ENCODE measurements at regions not wholly inside any gene's neighbourhood (a gene's known extent, or its start where the extent isn't known, plus 50 kb on each side); places are given as distances from the start of the nearest gene placed in this dataset.

DNA sequence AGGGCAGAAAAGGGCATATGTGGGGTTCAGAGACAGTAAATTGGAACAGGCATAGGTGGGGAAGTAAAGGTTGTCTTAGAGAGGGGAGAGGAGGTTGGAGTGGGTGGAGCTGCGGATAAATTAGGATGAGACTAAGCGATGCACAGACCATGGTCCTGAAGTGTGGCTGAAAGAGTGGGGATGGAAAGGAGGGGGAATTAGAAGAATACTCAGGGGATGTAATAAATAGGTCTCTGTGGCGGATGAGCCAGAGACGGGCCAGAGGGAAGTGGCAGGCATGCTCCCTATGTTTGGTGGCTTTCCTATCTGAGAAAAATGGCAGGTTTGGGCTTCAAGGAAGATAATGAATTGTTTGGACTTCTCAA lies 123.4 kb downstream of the OLFM4 start:
- CTCF ChIA-PET, result no interaction called here
- Histone ChIP-seq H3K9ac (replicated peaks; ENCODE audit: extremely low read depth, insufficient read depth, low read length) (no peak overlapping the region), H3K4me2 (ENCODE audit: insufficient read depth, low read length) (no peak overlapping the region), H3K9me3 (replicated peaks; ENCODE audit: control insufficient read depth, insufficient read depth, low read length) (no peaks in the 10 kb centered on the region), H3K36me3 (ENCODE audit: control insufficient read depth in 2 of 2, extremely low read depth in 1 of 2, insufficient read depth in 2 of 2, low read length in 2 of 2) (no peaks in the 10 kb centered on the region), H3K9me1 (replicated peaks; ENCODE audit: control insufficient read depth, extremely low read depth, insufficient read depth, low read length) (no peaks in the 10 kb centered on the region), H3K27ac (ENCODE audit: insufficient read depth, low read depth, low read length) (no peak overlapping the region), H2AFZ (ENCODE audit: low read depth, low read length) (no peak overlapping the region), H3K4me1 (ENCODE audit: control insufficient read depth, extremely low read depth, insufficient read depth, low read length) (no peaks in the 10 kb centered on the region), H4K20me1 (replicated peaks; ENCODE audit: control insufficient read depth, extremely low read depth, insufficient read depth, low read length) (no peaks in the 10 kb centered on the region), H3K27me3 (ENCODE audit: control insufficient read depth in 2 of 2, insufficient read depth in 2 of 2, low read length in 2 of 2) (no peaks in the 10 kb centered on the region), H3K4me3 (replicated peaks in 1 of 3; ENCODE audit: insufficient read depth in 1 of 3, low read depth in 1 of 3, low read length in 3 of 3) (no peak overlapping the region), H3K79me2 (ENCODE audit: control insufficient read depth, insufficient read depth, low read length) (no peaks in the 10 kb centered on the region)
- DNase-seq (ENCODE audit: low read depth, low spot score), result no peak
- TF ChIP-seq POLR2AphosphoS5 (IDR thresholded peaks at IDR 0.05; ENCODE audit: insufficient read depth, low read depth, low read length) (no peak), MYC (IDR thresholded peaks at IDR 0.05; ENCODE audit: low read depth, low read length) (no peak), GATA2 (IDR thresholded peaks at IDR 0.05; ENCODE audit: insufficient read depth, insufficient read length, low read depth, low read length) (no peak), POLR2A (IDR thresholded peaks at IDR 0.05; ENCODE audit: low read depth, low read length) (no peak), JUN (IDR thresholded peaks at IDR 0.05; ENCODE audit: borderline replicate concordance, insufficient read depth, insufficient read length, low read depth) (no peak), EZH2 (IDR thresholded peaks at IDR 0.05; ENCODE audit: borderline replicate concordance, low read depth, low read length, severe bottlenecking) (no peak), MAX (IDR thresholded peaks at IDR 0.05; ENCODE audit: insufficient read depth, insufficient read length) (no peak), FOS (IDR thresholded peaks at IDR 0.05; ENCODE audit: borderline replicate concordance, insufficient read depth, low read length) (no peak)
- TF ChIP-seq, protein P1, sequence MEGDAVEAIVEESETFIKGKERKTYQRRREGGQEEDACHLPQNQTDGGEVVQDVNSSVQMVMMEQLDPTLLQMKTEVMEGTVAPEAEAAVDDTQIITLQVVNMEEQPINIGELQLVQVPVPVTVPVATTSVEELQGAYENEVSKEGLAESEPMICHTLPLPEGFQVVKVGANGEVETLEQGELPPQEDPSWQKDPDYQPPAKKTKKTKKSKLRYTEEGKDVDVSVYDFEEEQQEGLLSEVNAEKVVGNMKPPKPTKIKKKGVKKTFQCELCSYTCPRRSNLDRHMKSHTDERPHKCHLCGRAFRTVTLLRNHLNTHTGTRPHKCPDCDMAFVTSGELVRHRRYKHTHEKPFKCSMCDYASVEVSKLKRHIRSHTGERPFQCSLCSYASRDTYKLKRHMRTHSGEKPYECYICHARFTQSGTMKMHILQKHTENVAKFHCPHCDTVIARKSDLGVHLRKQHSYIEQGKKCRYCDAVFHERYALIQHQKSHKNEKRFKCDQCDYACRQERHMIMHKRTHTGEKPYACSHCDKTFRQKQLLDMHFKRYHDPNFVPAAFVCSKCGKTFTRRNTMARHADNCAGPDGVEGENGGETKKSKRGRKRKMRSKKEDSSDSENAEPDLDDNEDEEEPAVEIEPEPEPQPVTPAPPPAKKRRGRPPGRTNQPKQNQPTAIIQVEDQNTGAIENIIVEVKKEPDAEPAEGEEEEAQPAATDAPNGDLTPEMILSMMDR (IDR thresholded peaks at IDR 0.05; ENCODE audit: extremely low read depth in 1 of 2, insufficient read depth in 1 of 2, low read depth in 1 of 2, low read length in 2 of 2), result no peak
- intact Hi-C loops (cut with micrococcal nuclease) (no loop called here), dilution Hi-C loops (cut with MboI; ENCODE audit: extremely low pct_ligation_motif_present, low sequenced_read_pairs) (no loop called here)
- no peak for FAIRE-seq
- POLR2A ChIA-PET, result no interaction called here
- BruUV-seq (replicated peaks), result no TSS peak
